Peyer's patch (tissue), 4 donors: ENCODE measurements at regions not wholly inside any gene's neighbourhood (a gene's known extent, or its start where the extent isn't known, plus 50 kb on each side); places are given as distances from the start of the nearest gene placed in this dataset.

ENCODE experiments used
- DNase-seq, 3 donors: peaks; one replicate each; pipeline ENCODE4 v3.0.0-alpha.2; 2017 to 2019
- H3K27ac ChIP-seq, 4 donors: fragments of 200-600 bp; sonication (generic); one replicate each; pipeline ENCODE4 v1.5.1; 2016 to 2019
- H3K27me3 ChIP-seq, 2 donors: fragments of 200-600 bp; sonication (generic); one replicate each; pipeline ENCODE4 v1.5.1; 2019
- H3K36me3 ChIP-seq, 3 donors: fragments of 200-600 bp; sonication (generic); one replicate each; pipeline ENCODE4 v1.5.1; 2016 to 2019
- H3K4me1 ChIP-seq, 4 donors: fragments of 200-600 bp; sonication (generic); one replicate each; pipeline ENCODE4 v1.5.1; 2016 to 2019
- H3K4me3 ChIP-seq, 4 donors: fragments of 200-600 bp; sonication (generic); 1 replicate in 3 of 4; 2 replicates in 1 of 4; pipeline ENCODE4 v1.5.1; 2016 to 2019; ENCODE audit warnings: mild to moderate bottlenecking in 1 of 4
- H3K9me3 ChIP-seq, 4 donors: fragments of 200-600 bp; sonication (generic); one replicate each; pipeline ENCODE4 v1.5.1; 2016 to 2019; ENCODE audit warnings: mild to moderate bottlenecking in 1 of 4
- CTCF ChIP-seq, 6 experiments: fragments of 450-650 bp in 4 of 6; fragments of 200-600 bp in 2 of 6; sonication (generic) in 1 of 6; IDR thresholded peaks; one replicate each; pipeline ENCODE4 v1.5.1; 2017 to 2019; ENCODE audit warnings: antibody characterized with exemption in 6 of 6, mild to moderate bottlenecking in 3 of 6, moderate library complexity in 1 of 6
- POLR2A ChIP-seq, 2 donors: fragments of 450-650 bp; IDR thresholded peaks; one replicate each; pipeline ENCODE4 v1.5.1; 2017; ENCODE audit warnings: antibody characterized with exemption in 2 of 2, mild to moderate bottlenecking in 2 of 2, moderate library complexity in 2 of 2

- no peak overlapping the region for H3K4me3 ChIP-seq
- no peak for DNase-seq
- TF ChIP-seq CTCF (IDR thresholded peaks at IDR 0.05) (no peak), POLR2A (IDR thresholded peaks at IDR 0.05) (no peak)
- no peaks in the 10 kb centered on the region for H3K27me3 ChIP-seq
- H3K27ac ChIP-seq, result no peak overlapping the region
- H3K36me3 ChIP-seq, result no peaks in the 10 kb centered on the region
- no peaks in the 10 kb centered on the region for H3K4me1 ChIP-seq
- H3K9me3 ChIP-seq, result no peaks in the 10 kb centered on the region
These were observed 320.1 kb downstream of the LMX1A start for GRCh38 chr1:165036403-165036802.

- no peaks in the 10 kb centered on the region for H3K27me3 ChIP-seq
- TF ChIP-seq POLR2A (IDR thresholded peaks at IDR 0.05), result no peak
- no peak for TF ChIP-seq CTCF (IDR thresholded peaks at IDR 0.05)
- H3K4me1 ChIP-seq, result no peaks in the 10 kb centered on the region
- H3K27ac ChIP-seq, result no peak overlapping the region
- H3K36me3 ChIP-seq, result no peaks in the 10 kb centered on the region
- no peaks in the 10 kb centered on the region for H3K9me3 ChIP-seq
- DNase-seq, result no peak
- no peak overlapping the region for H3K4me3 ChIP-seq
These were observed 322.2 kb downstream of the LMX1A start for GRCh38 chr1:165034136-165034809.

GRCh38 chr1:165031001-165031400 lies 325.5 kb downstream of the LMX1A start:
- no peak overlapping the region for H3K4me3 ChIP-seq
- no peaks in the 10 kb centered on the region for H3K36me3 ChIP-seq
- H3K27me3 ChIP-seq, result no peaks in the 10 kb centered on the region
- DNase-seq, result no peak
- H3K27ac ChIP-seq, result no peak overlapping the region
- no peaks in the 10 kb centered on the region for H3K9me3 ChIP-seq
- no peaks in the 10 kb centered on the region for H3K4me1 ChIP-seq
- TF ChIP-seq POLR2A (IDR thresholded peaks at IDR 0.05) (no peak), CTCF (IDR thresholded peaks at IDR 0.05) (no peak)

- no peak for DNase-seq
These were observed 330.7 kb downstream of the LMX1A start for GRCh38 chr1:165025805-165026204.

GRCh38 chr1:165014753-165015152 lies 341.8 kb downstream of the LMX1A start:
- no peak overlapping the region for H3K27ac ChIP-seq
- DNase-seq, result no peak
- no peak overlapping the region for H3K4me3 ChIP-seq
- H3K9me3 ChIP-seq, result no peaks in the 10 kb centered on the region
- H3K27me3 ChIP-seq, result no peaks in the 10 kb centered on the region
- TF ChIP-seq CTCF (IDR thresholded peaks at IDR 0.05) (no peak), POLR2A (IDR thresholded peaks at IDR 0.05) (no peak)
- no peaks in the 10 kb centered on the region for H3K4me1 ChIP-seq
- H3K36me3 ChIP-seq, result no peaks in the 10 kb centered on the region

More at GRCh38 chr1:165025805-165026204, 330.7 kb downstream of the LMX1A start:
- no peak overlapping the region for H3K4me3 ChIP-seq
- peaks cover 0 to 4% (median 0%) of the 10 kb centered on the region in 4 donors for H3K9me3 ChIP-seq
- H3K4me1 ChIP-seq, result no peaks in the 10 kb centered on the region
- no peaks in the 10 kb centered on the region for H3K27me3 ChIP-seq
- TF ChIP-seq POLR2A (IDR thresholded peaks at IDR 0.05) (no peak), CTCF (IDR thresholded peaks at IDR 0.05) (no peak)
- no peak overlapping the region for H3K27ac ChIP-seq
- no peaks in the 10 kb centered on the region for H3K36me3 ChIP-seq
